ENCODE measurements at regions not wholly inside any gene's neighbourhood (a gene's known extent, or its start where the extent isn't known, plus 50 kb on each side); places are given as distances from the start of the nearest gene placed in this dataset.

DNA sequence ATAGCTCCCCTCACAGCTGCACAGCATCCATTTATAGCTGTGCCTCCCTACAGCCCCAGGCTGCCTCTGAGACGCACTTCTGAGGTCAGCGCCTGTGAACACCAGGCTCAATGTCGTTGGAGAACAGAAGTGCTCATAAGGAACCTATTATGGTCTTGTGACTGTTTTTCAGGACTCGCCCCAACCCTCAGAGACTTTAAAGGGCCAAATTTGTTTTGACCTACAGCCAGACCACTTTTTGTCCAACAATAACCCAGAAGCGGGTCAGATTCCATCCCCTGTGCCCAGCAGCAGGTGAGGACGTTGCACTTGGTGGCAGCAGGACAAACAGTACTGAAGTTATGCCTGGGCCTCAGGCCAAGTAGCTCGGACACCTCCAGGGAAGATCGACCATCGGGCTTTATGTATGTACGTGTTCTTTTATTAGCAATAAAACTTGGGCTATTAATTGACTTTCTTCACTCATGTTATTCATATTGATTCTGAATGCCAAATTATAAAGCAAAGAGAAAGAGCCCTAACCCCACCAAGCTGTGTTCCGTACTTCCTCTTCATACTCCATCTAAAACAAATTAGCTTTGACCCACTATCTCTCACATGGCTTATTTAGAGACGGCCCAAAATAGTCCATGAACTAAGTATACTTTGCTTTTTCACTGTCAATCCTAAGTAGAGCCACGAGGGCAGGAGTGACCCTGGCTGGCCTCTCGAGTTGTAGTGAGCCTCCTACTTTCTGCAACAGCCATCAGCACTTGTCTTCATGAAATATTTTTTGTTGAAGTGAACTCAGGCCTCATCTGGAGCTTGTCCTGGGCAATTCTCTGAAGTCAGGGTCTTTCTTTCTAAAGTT lies 92.3 kb upstream of the PAX6 start:
- DNase-seq: no peak
- no peaks in the 10 kb centered on the region for H3K23me2 ChIP-seq (ENCODE audit: insufficient read length, low read depth, low read length, poor library complexity, severe bottlenecking)
- H3K18ac ChIP-seq (ENCODE audit: insufficient read length, low read depth, low read length): no peak overlapping the region
- H2BK5ac ChIP-seq (ENCODE audit: insufficient read length, low read length): no peak overlapping the region
- no peak overlapping the region for H3T11ph ChIP-seq (ENCODE audit: low read length)
- H3K4me2 ChIP-seq (ENCODE audit: insufficient read depth, insufficient read length, low read length): no peak overlapping the region
- no peak overlapping the region for H2BK12ac ChIP-seq (ENCODE audit: insufficient read length, low read depth, low read length)
- peaks cover 0 to 4% of the 10 kb centered on the region in 2 experiments for H3K9me3 Mint-ChIP-seq
- H3K4me3 Mint-ChIP-seq: no peak overlapping the region
- peaks cover 4 to 5% of the 10 kb centered on the region in 2 experiments; a peak in 1 of 4 replicates for H3K4me1 Mint-ChIP-seq
- H3K79me1 ChIP-seq (ENCODE audit: insufficient read depth, low read depth, low read length, poor library complexity, severe bottlenecking): no peaks in the 10 kb centered on the region
- no CpG with 5 or more reads among the region's 14 CpGs for WGBS (ENCODE audit: extremely low coverage, insufficient read length, low lambda C conversion rate)
- H3K14ac ChIP-seq (ENCODE audit: insufficient read depth, low read length): 0 out of 2 replicates have a peak overlapping the region, but pooled peaks have one; percentile 7
- no peak overlapping the region for H4K5ac ChIP-seq (ENCODE audit: insufficient read length, low read depth, low read length)
- no peak overlapping the region for H2AFZ ChIP-seq (ENCODE audit: low read length)
- no peak overlapping the region for H3K56ac ChIP-seq (ENCODE audit: insufficient read length, low read depth, low read length)
- H4K91ac ChIP-seq (ENCODE audit: insufficient read length, low read depth, low read length): no peak overlapping the region
- no peak for TF ChIP-seq CTCF (conservative IDR thresholded peaks at IDR 0.05)
- H2BK15ac ChIP-seq (ENCODE audit: low read depth, low read length): no peak overlapping the region
- no peaks in the 10 kb centered on the region for H3K79me2 ChIP-seq (ENCODE audit: insufficient read depth, low read length)
- no peak overlapping the region for H2BK120ac ChIP-seq (ENCODE audit: low read depth, low read length, poor library complexity, severe bottlenecking)
- H3K9me3 ChIP-seq (ENCODE audit: control insufficient read depth, low read depth, low read length): no peaks in the 10 kb centered on the region
- H3K4me1 ChIP-seq (ENCODE audit: insufficient read depth, low read length): peaks cover 2% of the 10 kb centered on the region; the same call in 1 of the 2 replicates
- H4K20me1 ChIP-seq (ENCODE audit: control insufficient read depth, insufficient read depth, insufficient read length): no peaks in the 10 kb centered on the region
- no peak overlapping the region for H3K9ac ChIP-seq (ENCODE audit: extremely low read depth, insufficient read length, low read length)
- no peak overlapping the region for H4K8ac ChIP-seq (replicated peaks; ENCODE audit: insufficient read length, low read depth, low read length)
- no peak overlapping the region for H3K27ac Mint-ChIP-seq
- H3K27me3 ChIP-seq (ENCODE audit: insufficient read depth, low read length): no peaks in the 10 kb centered on the region
- H2AK5ac ChIP-seq (ENCODE audit: insufficient read length, low read length): no peak overlapping the region
- no peak overlapping the region for H3K4ac ChIP-seq (ENCODE audit: low read depth, low read length)
- H3K36me3 Mint-ChIP-seq (ENCODE audit: insufficient read depth in 1 of 3, low read depth in 3 of 3): peaks cover 0 to 1% (median 0%) of the 10 kb centered on the region in 3 experiments; a peak in 1 of 7 replicates
- H3K27me3 Mint-ChIP-seq (ENCODE audit: low read depth): peaks cover 2% of the 10 kb centered on the region; the same call in 1 of the 2 replicates
- H3K27ac ChIP-seq (ENCODE audit: insufficient read length, low read depth, low read length): no peak overlapping the region
- no peak overlapping the region for H2BK20ac ChIP-seq (ENCODE audit: low read depth, low read length, poor library complexity, severe bottlenecking)
- no peak overlapping the region for H3K23ac ChIP-seq (ENCODE audit: insufficient read length, low read depth, low read length)
